ENCODE measurements at regions not wholly inside any gene's neighbourhood (a gene's known extent, or its start where the extent isn't known, plus 50 kb on each side); places are given as distances from the start of the nearest gene placed in this dataset.

DNA sequence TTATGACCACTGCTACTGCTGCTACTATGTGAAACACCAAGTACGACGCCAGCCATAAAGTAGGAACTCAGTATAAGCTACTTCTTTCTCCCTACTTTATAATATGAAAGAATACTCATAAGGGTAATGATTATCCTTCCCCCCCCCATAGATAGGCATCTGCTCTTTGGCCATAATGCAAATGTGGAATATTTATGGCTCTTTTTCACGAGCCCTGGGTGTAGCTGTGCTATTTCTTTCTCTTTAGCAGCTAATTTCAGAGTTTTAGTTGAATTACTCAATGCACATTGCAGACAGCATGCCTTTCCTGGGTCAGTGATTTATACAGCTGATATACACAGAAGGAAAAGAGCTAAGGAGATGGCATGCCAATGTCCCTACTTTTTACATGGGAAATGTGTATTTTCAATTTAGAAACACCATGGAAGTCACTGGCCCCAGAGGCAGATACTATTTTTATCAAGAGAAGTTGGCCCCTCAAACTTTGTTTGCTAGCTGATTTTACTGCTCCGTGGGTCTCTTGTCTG, 234.1 kb upstream of the KIAA1217 start:
- DNase-seq (ENCODE audit: low spot score in 2 of 2), result no peak
- 65 to 66% methylated on average over 4 of the region's 4 CpGs for WGBS, 2 donors
- no peaks in the 10 kb centered on the region for H3K9me3 ChIP-seq
- TF ChIP-seq POLR2A (IDR thresholded peaks at IDR 0.05) (no peak), EP300 (IDR thresholded peaks at IDR 0.05) (no peak)
- TF ChIP-seq, protein P1, sequence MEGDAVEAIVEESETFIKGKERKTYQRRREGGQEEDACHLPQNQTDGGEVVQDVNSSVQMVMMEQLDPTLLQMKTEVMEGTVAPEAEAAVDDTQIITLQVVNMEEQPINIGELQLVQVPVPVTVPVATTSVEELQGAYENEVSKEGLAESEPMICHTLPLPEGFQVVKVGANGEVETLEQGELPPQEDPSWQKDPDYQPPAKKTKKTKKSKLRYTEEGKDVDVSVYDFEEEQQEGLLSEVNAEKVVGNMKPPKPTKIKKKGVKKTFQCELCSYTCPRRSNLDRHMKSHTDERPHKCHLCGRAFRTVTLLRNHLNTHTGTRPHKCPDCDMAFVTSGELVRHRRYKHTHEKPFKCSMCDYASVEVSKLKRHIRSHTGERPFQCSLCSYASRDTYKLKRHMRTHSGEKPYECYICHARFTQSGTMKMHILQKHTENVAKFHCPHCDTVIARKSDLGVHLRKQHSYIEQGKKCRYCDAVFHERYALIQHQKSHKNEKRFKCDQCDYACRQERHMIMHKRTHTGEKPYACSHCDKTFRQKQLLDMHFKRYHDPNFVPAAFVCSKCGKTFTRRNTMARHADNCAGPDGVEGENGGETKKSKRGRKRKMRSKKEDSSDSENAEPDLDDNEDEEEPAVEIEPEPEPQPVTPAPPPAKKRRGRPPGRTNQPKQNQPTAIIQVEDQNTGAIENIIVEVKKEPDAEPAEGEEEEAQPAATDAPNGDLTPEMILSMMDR (IDR thresholded peaks at IDR 0.05), result no peak
- no peaks in the 10 kb centered on the region for H3K27me3 ChIP-seq
- no peaks in the 10 kb centered on the region for H3K4me1 ChIP-seq
- H3K4me3 ChIP-seq, result no peak overlapping the region
- no peaks in the 10 kb centered on the region for H3K36me3 ChIP-seq
- H3K27ac ChIP-seq, result no peak overlapping the region

GRCh38 chr10:23975431-23975830, 233.5 kb upstream of the KIAA1217 start:
- WGBS, 2 donors, result 65 to 78% methylated on average over 1 of the region's 1 CpG
- Histone ChIP-seq H3K4me3 (no peak overlapping the region), H3K36me3 (no peaks in the 10 kb centered on the region), H3K9me3 (no peaks in the 10 kb centered on the region), H3K27ac (no peak overlapping the region), H3K4me1 (no peaks in the 10 kb centered on the region), H3K27me3 (no peaks in the 10 kb centered on the region)
- no peak for DNase-seq (ENCODE audit: low spot score in 2 of 2)
- TF ChIP-seq EP300 (IDR thresholded peaks at IDR 0.05) (no peak), POLR2A (IDR thresholded peaks at IDR 0.05) (no peak)
- TF ChIP-seq, protein P1 (IDR thresholded peaks at IDR 0.05), result no peak

GRCh38 chr10:23976275-23976674, 232.7 kb upstream of the KIAA1217 start:
- H3K4me1 ChIP-seq, result no peaks in the 10 kb centered on the region

DNA sequence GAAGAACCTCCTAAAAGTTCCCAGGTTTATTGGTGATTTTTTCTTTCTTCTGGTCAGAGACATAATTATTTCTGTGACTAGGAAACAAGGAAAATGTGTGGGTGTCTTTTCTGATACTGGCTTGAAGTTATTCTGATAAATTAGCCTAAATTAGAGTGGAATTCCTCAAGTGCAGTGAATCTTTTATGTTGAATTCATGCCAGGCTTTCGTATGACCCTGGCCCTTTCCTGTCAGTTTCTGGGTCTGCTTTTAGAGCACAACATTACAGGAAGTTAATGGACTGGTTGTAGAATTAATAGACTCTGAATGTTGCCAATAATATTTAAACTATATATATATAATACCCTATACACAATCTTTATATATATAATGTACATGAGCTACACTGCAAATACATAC, 230.6 kb upstream of the KIAA1217 start:
- no peak for TF ChIP-seq POLR2A (IDR thresholded peaks at IDR 0.05)
- TF ChIP-seq, protein P1 (IDR thresholded peaks at IDR 0.05), result no peak
- TF ChIP-seq EP300 (IDR thresholded peaks at IDR 0.05), result no peak
- Histone ChIP-seq H3K9me3 (no peaks in the 10 kb centered on the region), H3K4me1 (peaks cover 0 to 6% (median 0%) of the 10 kb centered on the region in 4 donors), H3K4me3 (no peak overlapping the region), H3K27ac (no peak overlapping the region), H3K27me3 (no peaks in the 10 kb centered on the region), H3K36me3 (no peaks in the 10 kb centered on the region)
- WGBS, 2 donors, result 36 to 37% methylated on average over 1 of the region's 1 CpG
- no peak for DNase-seq (ENCODE audit: low spot score in 2 of 2)

More at GRCh38 chr10:23976275-23976674, 232.7 kb upstream of the KIAA1217 start:
- WGBS, 2 donors, result 87 to 94% methylated on average over 1 of the region's 1 CpG
- no peaks in the 10 kb centered on the region for H3K9me3 ChIP-seq
- H3K4me3 ChIP-seq, result no peak overlapping the region
- H3K36me3 ChIP-seq, result no peaks in the 10 kb centered on the region
- no peak for TF ChIP-seq POLR2A (IDR thresholded peaks at IDR 0.05)
- TF ChIP-seq, protein P1 (IDR thresholded peaks at IDR 0.05), result no peak
- no peak for TF ChIP-seq EP300 (IDR thresholded peaks at IDR 0.05)
- H3K27me3 ChIP-seq, result no peaks in the 10 kb centered on the region
- DNase-seq (ENCODE audit: low spot score in 2 of 2), result no peak
- no peak overlapping the region for H3K27ac ChIP-seq

DNA sequence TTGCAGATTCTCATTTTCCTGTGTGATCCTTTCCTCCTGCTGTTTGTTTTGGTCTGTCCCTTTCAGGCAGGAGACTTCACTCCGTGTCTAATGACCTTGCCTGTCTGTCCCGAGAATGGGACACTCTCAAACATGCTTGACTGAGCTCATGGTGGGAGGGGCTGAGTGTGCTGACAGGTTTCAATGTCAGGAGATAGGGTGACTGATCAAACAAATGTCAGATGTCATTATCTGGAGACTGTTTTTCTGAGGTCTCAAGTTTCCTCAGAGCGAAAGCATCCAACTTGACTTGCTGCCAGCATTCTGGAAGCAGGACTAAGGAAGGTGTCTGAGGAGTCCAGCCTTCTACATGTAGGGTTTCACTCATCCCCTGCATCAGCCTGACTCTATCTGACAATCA, 228.8 kb upstream of the KIAA1217 start:
- Histone ChIP-seq H3K4me1 (peaks cover 0 to 6% (median 0%) of the 10 kb centered on the region in 4 donors), H3K27me3 (no peaks in the 10 kb centered on the region), H3K27ac (no peak overlapping the region), H3K9me3 (no peaks in the 10 kb centered on the region), H3K36me3 (no peaks in the 10 kb centered on the region), H3K4me3 (no peak overlapping the region)
- TF ChIP-seq EP300 (IDR thresholded peaks at IDR 0.05) (no peak), POLR2A (IDR thresholded peaks at IDR 0.05) (no peak)
- TF ChIP-seq, protein P1 (IDR thresholded peaks at IDR 0.05), result no peak
- WGBS, 2 donors, result 50 to 51% methylated on average over 3 of the region's 3 CpGs
- no peak for DNase-seq (ENCODE audit: low spot score in 2 of 2)

Data from tibial nerve (tissue), 4 donors.